WI38 (cell line): ENCODE measurements at regions not wholly inside any gene's neighbourhood (a gene's known extent, or its start where the extent isn't known, plus 50 kb on each side); places are given as distances from the start of the nearest gene placed in this dataset.
"Not testable (repeated sequence)": the region's sequence is repeated elsewhere in the genome, so short reads cannot be mapped to it uniquely, and the experiment has no call there.

Experiments used
- H3K4me3 ChIP-seq: 2 replicates; pipeline ENCODE4 v1.5.1; 2011; ENCODE audit warnings: low read depth, mild to moderate bottlenecking, control low read depth, low read length
- CTCF ChIP-seq: IDR thresholded peaks from 2 replicates; pipeline ENCODE4 v1.5.1; 2012; ENCODE audit warnings: low read depth, mild to moderate bottlenecking, control low read depth, low read length

- no peak for TF ChIP-seq CTCF
- H3K4me3 ChIP-seq = no peak overlapping the region
Measured at GRCh38 chrX:114201622-114202021, 382.3 kb upstream of the HTR2C start.

- no peak overlapping the region for H3K4me3 ChIP-seq
- TF ChIP-seq CTCF = no peak
Measured at GRCh38 chrX:114181195-114181594, 402.7 kb upstream of the HTR2C start.

- no peak for TF ChIP-seq CTCF
- H3K4me3 ChIP-seq = no peak overlapping the region
Measured at GRCh38 chrX:114178126-114178525, 405.8 kb upstream of the HTR2C start.

DNA sequence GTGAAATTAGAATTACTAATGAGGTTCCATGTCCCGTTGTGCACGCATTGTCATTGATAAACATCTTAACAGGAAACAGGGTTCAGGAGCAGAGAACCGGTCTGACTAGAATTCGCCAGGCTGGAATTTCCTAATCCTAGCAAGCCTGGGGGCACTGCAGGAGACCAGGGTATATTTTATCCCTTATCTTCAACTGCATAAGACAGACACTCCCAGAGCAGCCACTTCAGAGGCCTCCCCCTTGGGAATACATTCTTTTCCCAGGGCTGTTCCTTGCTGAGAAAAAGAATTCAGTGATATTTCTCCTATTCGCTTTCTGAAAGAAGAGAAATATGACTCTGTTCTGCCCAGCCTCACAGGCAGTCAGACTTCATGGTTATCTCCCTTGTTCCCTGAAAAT is 416.6 kb upstream of the HTR2C start:
- H3K4me3 ChIP-seq = not testable (repeated sequence)

DNA sequence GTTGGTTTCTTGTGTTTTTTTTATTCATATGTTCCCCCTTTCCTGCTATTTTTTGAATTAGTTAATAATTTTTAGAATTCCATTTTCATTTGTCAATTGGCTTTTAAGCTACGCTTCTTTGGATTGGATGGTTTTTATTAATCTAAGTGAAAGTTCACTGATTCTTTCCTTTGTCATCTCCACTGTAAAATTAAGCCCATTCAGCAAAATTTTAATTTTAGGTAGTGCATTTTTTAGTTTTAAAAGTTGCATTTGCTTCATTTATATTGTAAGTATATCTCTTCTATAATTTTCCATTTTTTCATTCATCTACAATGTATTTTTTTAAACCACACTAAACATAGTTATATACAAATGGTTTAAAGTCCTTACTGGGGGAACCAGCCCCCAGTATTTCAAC is 417.3 kb upstream of the HTR2C start:
- H3K4me3 ChIP-seq = no peak overlapping the region
- no peak for TF ChIP-seq CTCF

DNA sequence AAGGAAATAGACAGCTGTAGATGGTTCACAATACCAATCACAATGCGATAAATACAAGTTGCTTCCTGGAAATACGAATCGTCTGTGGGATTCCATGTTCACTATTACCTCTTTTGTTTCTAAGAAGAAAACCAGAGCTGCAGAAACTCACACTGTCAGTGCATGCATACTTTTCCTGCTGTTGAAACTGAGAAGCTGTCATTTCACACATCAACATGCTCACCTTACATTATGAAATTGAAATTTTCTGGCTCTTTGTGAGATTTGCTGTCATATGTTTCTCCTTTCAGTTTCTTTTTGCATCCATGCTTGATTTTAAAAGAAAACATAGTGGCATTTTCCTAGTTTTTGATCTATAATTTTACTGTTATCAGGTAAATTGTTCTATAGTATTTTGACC is 418.3 kb upstream of the HTR2C start:
- H3K4me3 ChIP-seq = no peak overlapping the region
- no peak for TF ChIP-seq CTCF

DNA sequence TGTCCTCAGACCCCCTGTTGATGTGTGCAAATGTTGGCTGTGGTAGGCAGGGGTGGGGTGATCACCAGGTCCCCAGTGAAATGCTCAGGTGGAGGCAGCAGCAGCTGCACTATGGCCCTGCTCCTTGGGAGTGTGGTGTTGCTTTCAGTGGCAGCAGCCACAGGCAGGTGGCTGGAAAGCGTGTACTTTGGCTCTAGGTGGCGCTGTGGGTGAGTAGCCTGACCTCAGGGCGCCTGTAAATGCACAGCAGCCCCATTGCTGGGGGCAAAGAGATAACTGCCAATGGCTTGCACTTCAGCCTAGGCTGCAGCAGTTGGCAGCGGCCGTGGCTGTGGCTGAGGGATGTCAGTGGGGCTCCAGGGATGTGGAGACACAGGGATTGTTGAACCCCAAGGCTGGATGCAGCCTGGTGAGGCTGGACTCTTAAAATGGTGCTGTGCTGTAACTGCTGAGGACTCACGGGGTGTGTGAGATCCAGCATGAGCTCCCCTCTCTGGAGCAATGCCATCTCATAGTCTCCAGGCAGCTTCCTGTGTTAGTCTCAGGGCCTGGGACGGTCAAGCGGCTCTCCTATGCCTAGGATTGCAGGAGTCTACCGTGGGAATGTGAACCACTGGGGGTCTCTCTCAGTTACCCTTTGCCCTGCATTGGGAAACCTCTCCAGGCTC is 421.7 kb upstream of the HTR2C start:
- no peak for TF ChIP-seq CTCF
- no peak overlapping the region for H3K4me3 ChIP-seq

- TF ChIP-seq CTCF = no peak
- no peak overlapping the region for H3K4me3 ChIP-seq
Measured at GRCh38 chrX:114152801-114153200, 431.1 kb upstream of the HTR2C start.
